CD1c-positive myeloid dendritic cell (primary cell): ENCODE measurements at regions not wholly inside any gene's neighbourhood (a gene's known extent, or its start where the extent isn't known, plus 50 kb on each side); places are given as distances from the start of the nearest gene placed in this dataset.

Experiments used
- DNase-seq: peaks from one replicate; pipeline ENCODE4 v3.0.0-alpha.2; 2016; ENCODE audit errors: extremely low spot score

DNA sequence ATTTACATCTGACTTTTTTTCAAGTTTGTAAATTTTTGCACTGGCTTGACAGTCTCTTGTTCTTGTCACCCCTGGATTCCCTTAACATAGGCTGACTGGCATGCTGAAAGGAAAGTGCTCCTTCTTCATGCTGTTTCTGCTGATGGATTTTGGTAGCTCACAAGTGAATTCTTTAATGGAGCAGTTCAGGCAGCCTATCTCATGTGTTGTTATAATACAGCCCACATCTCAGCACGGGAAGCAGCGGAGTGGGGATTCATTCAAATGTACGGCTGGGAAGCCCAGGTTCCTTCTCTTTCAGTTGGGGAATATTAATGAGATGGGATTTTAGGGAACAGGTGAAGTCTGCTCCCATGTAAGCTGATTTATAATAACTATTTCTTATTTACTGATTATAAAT, 142.8 kb downstream of the CD8B2 start:
- DNase-seq: no peak

- no peak for DNase-seq
Observed at GRCh38 chr2:106631281-106631680, 144.1 kb downstream of the CD8B2 start.

DNA sequence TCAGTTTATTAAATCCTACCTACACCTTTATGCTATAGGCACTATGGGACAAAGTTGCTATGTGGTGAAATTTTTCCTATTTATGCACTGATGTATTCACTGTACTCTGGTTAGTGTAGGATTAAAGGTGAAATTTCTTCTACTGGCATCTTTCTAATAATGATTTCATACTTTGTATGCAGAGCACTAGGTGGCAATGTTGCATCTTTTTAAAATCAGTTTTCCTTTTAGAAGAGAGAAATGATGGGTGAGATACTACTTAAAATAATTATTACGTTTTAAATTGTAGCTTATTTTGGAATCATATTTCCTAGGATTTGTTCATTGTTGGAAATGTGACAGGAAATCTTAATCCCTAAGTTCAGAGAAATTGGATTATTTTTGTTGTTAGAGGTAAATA, 150.9 kb downstream of the CD8B2 start:
- DNase-seq: no peak

GRCh38 chr2:106638580-106638979, 151.4 kb downstream of the CD8B2 start:
- no peak for DNase-seq

GRCh38 chr2:106642679-106643078, 155.5 kb downstream of the CD8B2 start:
- DNase-seq: no peak

DNA sequence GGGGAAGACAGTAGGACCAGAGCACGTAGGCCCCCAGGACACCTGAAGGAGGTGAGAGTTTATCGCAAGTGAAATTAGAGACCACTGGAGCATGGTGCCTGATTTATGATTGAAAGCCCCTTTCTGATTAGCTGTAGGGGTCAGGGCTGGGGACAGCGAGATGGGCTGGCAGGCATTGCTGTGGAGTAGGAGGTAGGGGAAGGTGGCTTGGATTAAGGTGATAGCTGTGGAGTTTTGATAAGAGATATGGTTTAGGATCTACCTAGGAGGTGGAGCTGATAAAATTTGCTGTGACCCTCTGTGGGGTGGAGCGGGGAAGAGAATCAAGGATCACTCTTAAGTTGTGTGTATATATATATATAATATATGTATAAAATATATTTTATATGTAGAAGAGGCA, 157.5 kb downstream of the CD8B2 start:
- no peak for DNase-seq

- no peak for DNase-seq
Observed at GRCh38 chr2:106646605-106647004, 159.4 kb downstream of the CD8B2 start.

GRCh38 chr2:106649306-106649705, 162.1 kb downstream of the CD8B2 start:
- no peak for DNase-seq

DNA sequence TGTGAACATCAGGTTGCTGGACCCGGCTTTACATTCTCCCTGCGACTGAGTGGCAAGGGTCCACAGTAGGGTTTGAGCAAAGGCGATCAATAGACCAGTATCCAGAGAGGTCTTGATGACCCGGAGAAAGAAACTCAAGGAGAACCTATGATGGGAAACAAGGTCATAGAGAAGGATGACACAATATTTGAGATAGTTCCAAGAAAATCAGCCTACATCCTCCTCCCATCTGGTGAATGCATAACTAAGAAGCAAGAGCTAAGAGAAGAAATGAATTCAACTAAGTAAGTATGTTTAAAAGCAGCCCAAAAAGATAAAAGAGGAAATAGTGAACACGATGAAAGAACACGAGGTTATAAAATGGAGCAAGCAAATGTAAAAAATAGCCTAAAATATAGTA, 166.3 kb downstream of the CD8B2 start:
- DNase-seq: no peak

DNA sequence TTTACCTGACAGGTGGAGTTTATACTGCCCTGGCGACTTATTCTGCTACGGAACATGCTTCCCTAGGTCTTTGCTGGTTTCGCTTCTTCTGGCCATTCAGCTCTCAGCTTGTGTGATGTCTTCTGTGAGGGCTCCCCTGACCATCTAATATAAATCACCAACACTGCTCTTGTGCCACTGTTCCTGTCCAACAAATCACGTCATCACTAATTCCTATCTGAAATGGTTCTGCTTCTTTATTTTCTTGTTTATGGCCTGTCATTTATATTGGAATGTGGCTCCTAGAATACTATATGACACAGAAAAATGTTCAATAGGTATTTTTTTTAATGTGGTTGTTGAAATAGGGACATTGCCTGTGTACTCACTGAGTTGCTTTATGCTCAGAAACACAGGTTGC, 171.5 kb downstream of the CD8B2 start:
- no peak for DNase-seq

DNA sequence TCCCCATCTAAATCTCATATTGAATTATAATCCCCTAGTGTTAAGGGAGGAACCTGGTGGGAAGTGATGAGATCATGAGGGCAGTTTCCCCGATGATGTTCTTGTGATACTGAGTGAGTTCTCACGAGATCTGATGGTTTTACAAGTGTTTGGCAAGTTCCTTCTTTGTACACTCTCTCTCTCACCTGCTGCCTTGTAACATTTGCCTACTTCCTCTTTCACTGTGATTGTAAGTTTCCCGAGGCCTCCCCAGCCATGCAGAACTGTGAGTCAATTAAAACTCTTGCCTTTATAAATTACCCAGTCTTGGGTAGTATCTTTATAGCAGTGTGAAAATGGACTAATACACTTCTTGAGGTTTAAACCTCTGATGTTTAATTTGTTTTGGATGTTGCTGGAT, 177.5 kb downstream of the CD8B2 start:
- DNase-seq: peak; percentile 8

- DNase-seq: no peak
Observed at GRCh38 chr2:106667478-106668070, 180.4 kb downstream of the CD8B2 start.

- DNase-seq: no peak
Observed at GRCh38 chr2:106685180-106685897, 198.2 kb downstream of the CD8B2 start.

GRCh38 chr2:106686814-106687213, 199.2 kb downstream of the ST6GAL2 start:
- DNase-seq: no peak

DNA sequence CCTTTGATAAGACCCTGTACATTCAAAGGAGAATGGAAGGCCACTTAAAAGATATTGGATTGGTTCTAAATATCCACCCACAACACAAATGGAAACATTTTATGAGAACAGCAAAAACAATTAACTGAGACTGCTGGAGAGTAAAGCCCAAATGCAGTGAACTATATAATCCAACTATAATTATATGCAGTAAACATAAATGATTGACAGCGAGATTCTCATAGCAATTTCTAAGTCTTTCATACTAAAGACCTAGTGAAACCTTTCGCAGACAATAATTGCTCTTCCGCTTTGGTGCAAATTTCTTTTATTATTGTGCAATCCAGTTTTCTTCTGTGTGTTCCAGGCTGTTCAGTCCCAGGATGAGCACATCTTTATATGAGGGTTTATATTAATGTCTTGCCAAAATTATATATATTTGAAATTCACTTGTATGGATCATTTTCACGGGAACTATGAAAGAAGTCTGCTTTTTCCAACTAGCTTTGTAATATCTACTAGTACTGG, 190.9 kb downstream of the ST6GAL2 start:
- no peak for DNase-seq

DNA sequence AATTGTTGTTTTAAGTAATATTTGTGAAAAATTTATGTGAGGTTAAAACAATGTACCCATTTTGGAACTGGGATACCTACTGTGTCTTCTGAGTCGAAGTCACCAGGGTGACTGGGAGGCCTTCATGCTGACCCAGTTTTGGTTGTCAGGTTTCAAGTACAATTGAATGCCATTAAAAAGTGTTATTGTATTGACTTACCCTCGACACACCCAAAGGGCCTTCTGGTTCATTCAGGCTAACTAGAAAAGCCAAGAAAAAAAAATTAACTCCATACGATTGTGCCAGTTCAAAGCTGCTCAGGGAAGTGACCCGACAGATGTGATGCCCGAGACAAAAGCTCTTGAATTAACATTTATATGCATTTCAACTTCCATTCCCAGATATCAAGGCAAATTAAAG, 190.0 kb downstream of the ST6GAL2 start:
- DNase-seq: no peak

DNA sequence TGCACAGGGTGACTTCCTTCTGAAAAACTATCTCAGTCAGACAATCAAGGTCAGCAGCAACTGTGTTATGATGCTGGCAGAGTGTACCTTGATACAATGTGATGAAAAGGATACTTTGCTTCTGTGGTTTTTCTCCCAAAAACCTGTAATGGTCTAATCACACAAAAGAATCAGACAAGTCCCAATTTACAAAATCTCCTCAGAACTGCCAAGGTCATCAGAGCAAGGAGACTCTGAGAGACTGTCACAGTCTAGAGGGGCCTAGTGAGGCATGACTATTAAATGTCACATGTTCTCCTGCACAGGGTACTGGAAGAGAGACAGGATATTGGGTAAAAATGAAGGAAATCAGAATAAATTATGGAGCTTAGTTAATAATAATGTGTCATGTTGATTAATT, 185.4 kb downstream of the ST6GAL2 start:
- no peak for DNase-seq

GRCh38 chr2:106701203-106702022, 184.6 kb downstream of the ST6GAL2 start:
- DNase-seq: no peak

- DNase-seq: no peak
Observed at GRCh38 chr2:106703161-106703560, 182.8 kb downstream of the ST6GAL2 start.

DNA sequence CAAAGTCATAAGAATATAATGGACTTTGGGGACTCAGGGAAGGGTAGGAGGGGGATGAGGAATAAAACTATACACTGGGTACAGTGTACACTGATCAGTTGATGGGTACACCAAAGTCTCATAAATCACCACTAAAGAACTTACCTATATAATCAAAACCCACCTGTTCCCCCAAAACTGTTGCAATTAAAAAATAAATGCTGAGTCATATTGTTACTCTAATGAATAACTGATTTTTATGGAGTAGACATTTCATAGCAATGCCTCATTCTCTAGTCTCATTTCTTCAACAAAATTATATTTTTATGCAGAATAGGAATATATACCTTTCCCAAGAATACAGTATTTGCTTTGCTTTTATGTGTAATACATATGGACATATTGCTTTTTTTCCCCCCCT, 181.2 kb downstream of the ST6GAL2 start:
- no peak for DNase-seq

- no peak for DNase-seq
Observed at GRCh38 chr2:106705877-106706276, 180.1 kb downstream of the ST6GAL2 start.

GRCh38 chr2:106706283-106706682, 179.7 kb downstream of the ST6GAL2 start:
- no peak for DNase-seq

DNA sequence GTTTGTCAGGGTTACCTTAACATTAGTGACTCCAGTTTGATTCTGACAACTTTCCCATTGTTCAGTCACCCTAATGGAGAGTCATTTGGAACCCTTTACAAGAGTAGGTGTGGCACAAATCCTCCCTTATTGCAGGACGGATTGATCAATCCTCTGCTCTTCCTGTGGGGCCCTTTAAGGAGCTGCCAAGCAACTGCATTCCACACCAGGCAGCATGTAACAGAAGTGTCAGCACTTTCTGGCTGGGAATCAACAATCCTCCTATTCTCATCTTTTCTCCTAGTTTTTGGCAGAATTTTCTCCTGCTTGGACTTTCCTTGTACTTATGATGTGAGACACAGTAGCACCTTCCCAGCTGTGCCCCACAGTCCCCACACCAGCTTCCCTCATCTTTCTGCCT, 177.8 kb downstream of the ST6GAL2 start:
- DNase-seq: no peak
